Left lobe of liver (tissue), 2 donors: ENCODE measurements at regions not wholly inside any gene's neighbourhood (a gene's known extent, or its start where the extent isn't known, plus 50 kb on each side); places are given as distances from the start of the nearest gene placed in this dataset.
"Not testable (repeated sequence)": the region's sequence is repeated elsewhere in the genome, so short reads cannot be mapped to it uniquely, and the experiment has no call there.

Source experiments
- ATAC-seq: fragments of 200-7000 bp; cut with Tn5 transposase; one replicate; pipeline ENCODE4 v1.9.1; 2020; ENCODE audit warnings: mild to moderate bottlenecking, moderate library complexity
- DNase-seq: peaks from one replicate; pipeline ENCODE4 v3.0.0-alpha.2; 2020; ENCODE audit warnings: low spot score
- donor health status: DM: no; HTN: no; CAD: no; lungs with moderate emphysema.
- donor health status: DM: no; HTN: yes; CAD: no.

DNA sequence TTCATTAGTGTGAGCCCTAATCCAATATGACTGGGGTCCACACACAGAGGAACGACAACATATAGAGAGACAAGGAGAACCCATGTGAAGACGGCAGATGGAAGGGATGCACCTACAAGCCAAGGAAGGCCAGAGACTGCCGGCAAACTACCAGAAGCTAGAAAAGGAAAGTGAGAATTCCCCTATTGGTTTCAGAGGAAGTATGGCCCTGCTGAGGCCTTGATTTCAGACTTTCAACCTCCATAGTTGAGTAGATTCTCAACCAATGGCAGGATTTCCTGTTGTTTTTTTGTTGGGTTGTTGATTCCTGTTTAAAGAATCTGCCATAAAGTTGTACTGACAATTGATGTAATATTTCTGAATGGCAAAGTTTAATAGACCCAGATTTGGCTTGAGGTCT, 241.5 kb downstream of the SATB2 start:
- ATAC-seq (no peak), DNase-seq (no peak)

DNA sequence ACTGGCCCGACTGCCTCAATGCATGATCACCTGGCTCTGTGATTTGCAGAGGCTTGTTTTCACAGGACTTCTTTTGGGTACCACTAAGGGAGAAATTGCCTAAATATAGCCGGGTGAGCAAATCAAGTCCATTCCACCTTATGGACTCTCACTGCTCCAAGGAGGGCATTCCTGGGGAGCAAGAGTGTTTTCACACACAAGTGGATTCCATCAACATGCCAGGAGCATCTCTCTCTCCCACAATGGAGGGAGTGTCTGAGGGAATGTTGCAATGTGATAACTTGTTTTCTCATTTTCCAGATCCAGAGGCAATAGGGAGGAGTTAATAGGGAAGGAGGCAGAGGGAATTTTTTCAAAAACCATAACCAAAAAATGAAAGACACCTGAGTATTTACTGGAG, 250.7 kb downstream of the SATB2 start:
- no peak for ATAC-seq
- no peak for DNase-seq

DNA sequence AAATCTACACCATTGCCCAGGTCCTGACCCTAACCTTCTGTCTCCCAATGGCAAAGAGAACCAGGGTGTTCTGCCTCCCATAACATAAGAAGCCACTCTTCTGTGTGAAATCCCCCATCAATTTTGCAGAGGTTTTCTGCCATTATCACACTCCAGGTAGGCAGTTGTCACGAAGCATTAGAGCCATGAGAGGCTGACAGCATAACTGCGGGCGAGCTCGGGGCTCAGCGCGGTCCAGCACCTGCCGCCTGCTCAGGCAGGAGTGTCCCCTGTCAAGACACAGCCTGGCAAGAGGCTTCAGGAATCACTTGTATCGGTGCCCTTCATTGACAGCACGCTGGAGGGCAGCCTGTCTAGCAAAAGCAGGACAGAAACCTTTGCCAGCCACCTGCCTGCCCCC, 251.2 kb downstream of the SATB2 start:
- DNase-seq (no peak), ATAC-seq (no peak)

DNA sequence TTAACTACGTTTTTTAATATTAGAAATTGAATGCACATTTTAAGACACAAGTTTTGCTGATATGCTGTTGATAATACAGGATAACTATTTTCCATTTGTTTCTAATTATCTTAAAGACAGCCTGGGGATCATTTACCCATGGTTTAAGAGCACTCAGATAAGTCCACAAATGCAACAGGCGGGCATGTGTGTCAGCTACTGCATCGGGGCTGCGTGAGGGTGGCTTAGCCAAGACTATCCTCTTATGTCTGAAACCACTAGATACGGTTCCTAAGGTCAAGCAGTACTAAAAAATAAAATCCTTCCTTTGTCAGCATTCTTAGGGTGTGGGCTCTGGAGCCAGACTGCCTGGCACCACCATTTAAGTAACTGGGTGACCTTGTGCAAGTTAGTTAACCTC, 254.8 kb downstream of the SATB2 start:
- DNase-seq: no peak
- no peak for ATAC-seq

DNA sequence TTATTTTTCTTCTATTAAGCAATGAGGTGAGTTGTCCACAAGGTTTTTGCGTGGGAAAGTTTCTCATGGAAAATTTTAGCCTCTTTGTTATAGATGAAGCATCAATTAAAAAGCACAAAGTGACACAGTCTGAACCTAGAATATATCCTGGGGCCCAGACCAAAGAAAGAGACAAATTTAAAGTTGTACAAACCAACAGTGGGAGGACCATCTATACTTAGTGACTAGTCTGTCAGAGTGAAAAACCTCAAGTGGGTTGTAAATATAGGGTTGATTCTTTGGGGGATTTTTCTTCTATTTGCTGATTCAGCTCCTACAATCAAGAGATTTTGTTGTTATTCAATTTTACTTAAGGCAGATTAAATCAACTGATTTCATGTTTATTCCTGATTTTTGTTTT, 256.2 kb downstream of the SATB2 start:
- no peak for ATAC-seq
- no peak for DNase-seq

DNA sequence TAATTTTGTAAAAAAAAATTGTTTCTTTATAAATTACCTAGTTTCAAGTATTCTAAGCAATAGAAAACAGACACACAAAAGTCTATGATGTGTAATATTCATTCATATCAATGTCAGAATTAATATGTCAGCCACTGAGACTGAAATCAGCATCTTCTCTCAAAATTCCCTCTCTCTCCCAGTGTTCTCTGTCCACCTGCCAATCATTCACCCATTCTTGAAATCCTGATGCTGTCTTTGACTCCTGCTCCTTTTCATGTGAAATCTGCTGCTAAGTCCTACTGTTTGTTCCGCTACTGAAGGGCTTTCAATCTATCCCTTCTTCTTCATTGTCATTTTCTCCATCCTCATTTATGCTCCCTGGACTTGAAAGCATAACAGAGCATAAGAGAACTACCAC, 257.9 kb downstream of the SATB2 start:
- ATAC-seq: no peak
- no peak for DNase-seq

DNA sequence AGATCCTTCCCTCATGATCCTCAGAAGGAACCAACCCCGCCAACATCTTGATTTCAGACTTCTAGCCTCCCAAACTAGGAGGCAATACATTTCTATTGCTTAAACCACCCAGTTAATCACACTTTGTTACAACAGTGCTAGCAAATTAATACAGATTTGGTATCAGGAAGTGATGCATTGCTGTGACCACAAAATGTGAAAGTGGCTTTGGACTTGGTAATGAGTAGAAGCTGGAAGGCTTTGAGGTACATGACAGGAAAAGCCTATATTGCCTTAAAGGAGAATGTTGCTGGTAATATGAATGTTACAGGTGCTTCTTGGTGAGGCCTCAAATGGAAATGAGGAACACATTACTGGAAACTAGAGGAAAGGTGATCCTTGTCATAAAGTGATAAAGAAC, 260.3 kb downstream of the SATB2 start:
- no peak for DNase-seq
- no peak for ATAC-seq

DNA sequence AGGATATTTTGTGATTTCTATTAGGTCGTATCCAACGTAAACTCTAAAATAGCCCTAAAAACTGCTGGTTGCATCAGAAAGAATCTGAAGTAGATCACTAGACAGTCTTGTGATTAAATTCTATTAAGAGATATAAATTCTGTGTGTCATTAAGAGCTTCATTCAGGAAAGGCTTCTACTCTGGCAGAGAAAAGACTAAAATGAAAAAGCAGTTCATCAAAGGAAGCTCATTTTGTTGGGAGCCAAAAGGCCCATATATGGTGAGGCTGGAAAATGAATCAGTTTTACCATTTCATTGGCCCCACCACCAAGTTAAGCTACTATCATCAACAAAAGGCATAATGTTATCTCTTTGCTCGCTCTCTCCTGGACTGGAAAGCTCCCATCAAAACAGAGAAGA, 261.1 kb downstream of the SATB2 start:
- DNase-seq (no peak), ATAC-seq (no peak)

DNA sequence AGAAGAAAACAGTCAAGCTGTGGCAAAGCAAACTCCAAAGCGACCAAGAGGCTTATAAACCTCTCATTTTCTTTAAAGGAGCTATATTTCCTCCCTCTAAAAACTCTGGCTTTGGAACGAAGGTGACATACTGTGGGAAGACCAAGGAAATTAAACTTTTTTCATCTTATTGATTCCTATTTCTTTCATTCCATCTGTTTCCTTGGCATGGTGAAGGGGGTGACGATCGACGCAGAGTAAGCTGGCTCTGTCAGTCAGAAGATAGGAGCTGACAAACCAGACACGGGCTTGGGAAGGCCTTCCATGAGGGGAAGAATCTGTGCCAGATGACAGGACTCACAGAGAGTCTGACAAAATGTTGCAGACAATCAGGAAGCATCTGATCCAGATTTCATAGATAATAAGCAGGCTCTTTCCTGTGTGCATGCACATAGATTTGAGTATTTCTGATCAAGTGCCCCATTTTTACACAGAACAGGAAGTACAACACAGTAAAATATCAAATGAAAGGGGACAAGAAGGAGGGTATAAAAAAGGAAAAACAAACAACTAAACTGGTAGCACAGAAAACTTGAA, 261.7 kb downstream of the SATB2 start:
- no peak for ATAC-seq
- no peak for DNase-seq

DNA sequence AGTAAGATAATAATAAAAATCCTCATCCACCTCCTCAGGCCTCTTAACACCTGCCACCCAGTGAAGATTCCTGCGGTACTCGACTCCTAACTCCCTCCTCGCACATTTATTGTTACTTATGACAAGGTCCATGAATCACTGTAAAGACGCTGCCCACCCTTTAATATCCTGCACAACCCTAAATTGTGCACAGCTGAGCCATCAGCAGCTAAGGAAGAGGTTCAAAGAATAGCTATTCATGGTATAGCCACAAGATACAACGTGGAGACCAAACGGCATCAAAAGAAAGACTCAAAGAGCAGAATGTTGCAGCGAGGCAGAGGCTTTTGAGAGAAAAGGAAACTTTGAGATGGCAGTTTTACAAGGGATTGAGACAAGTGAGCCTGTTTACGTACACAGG, 266.3 kb downstream of the SATB2 start:
- DNase-seq: no peak
- no peak for ATAC-seq

DNA sequence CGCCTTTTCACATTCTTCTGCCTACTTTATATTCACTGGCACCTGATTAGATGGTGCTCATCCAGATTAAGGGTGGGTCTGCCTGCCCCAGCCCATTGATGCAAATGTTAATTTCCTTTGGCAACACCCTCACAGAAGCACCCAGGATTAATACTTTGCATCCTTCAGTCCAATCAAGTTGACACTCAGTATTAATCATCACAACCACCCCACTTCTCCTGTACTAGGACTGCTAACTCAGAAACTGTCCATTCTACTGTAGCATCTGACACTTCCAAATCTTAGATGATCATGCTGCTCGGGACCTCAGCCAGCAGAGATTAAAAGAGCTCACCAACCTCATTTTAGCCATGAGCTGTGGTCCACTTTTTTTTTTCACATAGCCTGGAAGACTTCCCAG, 268.5 kb downstream of the SATB2 start:
- DNase-seq (no peak), ATAC-seq (no peak)

DNA sequence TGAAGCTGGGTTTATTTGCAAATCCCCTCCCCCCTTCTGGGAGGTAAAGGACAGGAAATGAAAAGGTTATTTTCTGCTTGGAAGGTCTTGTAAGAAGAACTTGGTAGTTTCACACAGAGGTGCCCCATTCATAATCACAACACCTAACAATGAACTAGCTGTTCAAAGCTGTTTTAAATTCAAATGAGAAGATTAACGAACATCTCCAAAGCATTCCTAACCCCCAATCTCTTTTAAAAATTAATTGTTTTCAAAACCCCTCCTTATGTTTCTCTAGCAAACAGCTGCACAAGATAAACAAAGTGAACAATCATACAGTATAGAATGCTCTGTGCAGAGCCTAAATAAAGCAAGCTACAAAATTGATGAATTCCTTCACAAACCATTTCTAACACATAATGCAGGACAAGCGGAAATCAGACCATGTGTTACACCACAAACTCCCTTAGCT, 271.4 kb downstream of the SATB2 start:
- DNase-seq (no peak), ATAC-seq (no peak)

DNA sequence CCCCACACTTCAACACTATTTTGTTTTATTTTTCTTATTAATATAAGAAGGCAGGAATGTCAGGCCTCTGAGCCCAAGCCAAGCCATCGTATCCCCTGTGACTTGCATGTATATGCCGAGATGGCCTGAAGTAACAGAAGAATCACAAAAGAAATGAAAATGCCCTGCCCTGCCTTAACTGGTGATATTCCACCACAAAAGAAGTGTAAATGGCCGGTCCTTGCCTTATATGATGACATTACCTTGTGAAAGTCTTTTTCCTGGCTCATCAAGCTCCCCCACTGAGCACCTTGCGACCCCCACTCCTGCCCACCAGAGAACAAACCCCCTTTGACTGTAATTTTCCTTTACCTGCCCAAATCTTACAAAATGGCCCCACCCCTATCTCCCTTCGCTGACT, 272.6 kb downstream of the SATB2 start:
- not testable (repeated sequence) for DNase-seq, ATAC-seq

DNA sequence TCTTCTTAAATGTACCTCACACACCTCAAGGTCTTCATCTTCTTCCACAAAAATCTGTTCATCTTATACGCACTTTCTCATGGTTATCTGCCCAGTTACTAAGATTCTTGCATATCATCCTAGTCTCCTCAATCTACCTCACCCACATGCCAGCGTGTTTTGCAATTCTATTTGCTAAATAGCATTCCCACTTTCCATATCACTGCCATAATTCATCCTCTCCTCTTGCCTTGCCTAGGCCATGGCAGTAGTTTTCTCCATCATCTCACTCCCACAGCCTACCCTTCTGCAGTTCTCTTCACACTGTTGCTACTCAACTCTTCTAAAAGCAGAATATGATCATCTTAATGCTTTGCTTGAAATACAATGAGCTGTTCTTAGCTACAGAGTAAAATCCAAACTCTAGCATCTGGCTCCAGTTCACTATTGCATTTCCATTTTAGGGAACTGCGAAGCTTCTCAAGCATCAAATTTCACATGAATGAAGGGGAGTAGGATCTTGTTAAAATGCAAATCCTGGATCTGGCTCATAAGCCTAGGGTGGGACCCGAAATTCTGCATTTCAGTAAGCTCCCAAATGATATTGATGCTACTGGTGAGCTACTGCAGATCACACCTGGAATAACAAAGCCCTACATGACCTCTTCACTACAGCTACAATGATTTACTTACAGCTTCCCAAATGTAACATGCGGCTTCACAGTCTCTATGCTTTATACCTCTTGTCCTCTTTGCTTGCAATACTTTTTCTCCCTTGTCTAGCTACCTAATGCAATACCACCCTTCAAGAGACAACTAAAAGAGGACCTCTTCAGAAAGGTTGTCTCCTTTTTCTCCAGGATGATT, 293.9 kb downstream of the SATB2 start:
- DNase-seq: no peak
- ATAC-seq: no peak

DNA sequence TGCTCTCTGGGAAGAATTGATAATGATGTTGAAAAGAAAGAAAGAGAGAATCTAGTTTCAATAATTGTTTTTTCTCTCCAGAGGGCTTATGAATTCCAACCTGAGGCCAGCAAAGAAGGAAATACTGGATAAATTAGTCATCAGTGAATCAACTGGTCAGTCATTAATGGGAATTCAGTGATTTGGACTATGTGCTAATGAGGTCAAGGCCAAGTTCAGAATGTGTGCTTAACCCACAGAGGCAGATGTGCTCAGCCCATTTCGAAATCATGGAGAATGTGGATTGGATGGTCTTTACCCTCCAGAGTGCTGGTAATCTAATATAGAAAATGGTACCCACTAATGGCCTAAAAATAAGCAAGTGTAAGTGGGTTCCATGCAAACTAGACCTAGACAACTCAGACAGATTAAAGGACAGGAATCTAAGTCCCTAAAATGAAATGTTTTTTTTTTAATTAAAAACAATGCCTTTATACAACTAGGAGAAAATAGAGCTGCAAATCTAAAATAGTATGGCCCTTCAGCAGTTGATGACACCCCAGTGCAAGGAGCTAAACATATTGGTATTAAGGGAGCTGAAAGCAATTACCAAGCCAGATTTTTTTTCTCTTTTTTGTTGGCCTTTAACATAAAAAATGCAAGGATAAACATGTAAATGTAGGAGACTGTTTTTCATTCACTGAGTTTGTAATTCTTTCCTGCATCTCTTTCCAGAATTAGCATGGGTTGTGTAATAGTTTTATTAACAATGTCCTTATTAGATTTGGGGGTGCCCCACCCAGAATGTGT, 296.9 kb downstream of the SATB2 start:
- DNase-seq (no peak), ATAC-seq (no peak)

DNA sequence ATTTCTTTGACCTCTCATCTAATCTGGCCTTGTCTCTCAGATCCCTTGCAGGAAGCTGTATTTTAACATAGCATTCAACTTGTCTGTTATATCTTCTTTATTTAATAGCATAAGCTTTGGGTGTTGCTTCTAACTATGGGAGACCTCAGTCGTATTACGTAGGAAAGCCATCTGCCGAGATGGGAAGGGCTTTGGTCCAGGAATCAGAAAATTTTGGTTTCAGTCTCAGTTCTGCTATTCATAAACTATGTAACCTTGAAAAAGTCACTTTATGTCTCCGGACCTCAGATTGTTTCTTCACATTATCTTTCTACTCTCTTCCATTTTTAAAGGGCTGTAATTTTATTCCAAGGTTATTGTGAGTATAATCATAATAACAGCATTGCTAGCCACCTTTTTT, 297.7 kb downstream of the SATB2 start:
- no peak for ATAC-seq

DNA sequence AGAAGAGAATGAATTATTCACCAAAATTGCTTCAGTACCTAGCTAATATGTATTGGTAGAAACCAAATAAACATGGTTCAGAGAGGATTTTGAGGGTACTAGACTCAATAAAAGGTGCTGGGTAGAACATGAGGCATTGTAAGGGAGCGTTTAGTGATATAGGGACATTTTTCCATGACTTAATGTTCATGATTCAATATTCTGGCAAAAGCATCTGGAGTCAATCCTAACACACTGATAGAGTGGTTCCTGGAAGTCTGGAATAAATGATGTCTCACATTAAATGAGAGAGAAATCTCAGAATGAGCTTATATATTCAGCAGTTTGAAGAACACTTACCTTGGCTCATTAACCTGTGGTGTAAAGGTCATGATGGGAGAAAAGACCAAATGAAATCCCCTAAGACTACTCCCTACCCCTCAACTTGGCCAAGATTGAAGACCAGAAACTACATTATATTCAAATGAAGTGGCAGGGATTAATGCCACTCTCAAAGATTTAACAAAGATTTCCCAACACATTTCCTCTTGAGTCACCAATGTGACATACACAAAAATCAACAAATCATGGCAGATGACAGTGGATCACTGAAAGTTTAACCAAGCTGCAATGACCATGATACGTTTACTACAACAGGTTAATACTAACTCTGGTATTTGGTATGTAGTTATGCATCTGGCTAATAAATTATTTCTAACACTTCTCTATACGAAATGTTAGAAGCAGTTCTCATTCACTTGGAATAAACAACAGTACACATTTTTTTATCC, 309.5 kb downstream of the SATB2 start:
- ATAC-seq: no peak

More for the DNA sequence above, 297.7 kb downstream of the SATB2 start:
- DNase-seq: no peak

DNA sequence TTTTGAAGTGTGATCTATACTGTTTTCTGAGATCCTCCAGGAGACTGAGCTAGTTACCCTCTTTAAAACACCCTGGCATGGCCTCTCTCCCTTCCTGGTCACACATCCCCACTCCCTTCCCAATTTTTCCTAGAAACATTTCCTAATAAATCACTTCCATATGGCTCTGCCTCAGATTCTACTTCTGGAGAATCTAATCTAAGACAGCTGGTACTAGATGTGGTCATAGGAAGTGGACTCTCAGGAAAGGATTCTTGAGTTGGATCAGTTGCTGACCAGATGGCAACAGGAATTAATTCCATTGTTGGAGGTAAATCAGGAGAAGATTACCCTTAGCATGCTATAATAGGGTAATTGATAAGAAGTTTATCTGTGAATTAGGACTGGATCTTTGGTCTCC, 310.5 kb downstream of the SATB2 start:
- no peak for ATAC-seq
- no peak for DNase-seq

More for the DNA sequence above, 309.5 kb downstream of the SATB2 start:
- DNase-seq: no peak

DNA sequence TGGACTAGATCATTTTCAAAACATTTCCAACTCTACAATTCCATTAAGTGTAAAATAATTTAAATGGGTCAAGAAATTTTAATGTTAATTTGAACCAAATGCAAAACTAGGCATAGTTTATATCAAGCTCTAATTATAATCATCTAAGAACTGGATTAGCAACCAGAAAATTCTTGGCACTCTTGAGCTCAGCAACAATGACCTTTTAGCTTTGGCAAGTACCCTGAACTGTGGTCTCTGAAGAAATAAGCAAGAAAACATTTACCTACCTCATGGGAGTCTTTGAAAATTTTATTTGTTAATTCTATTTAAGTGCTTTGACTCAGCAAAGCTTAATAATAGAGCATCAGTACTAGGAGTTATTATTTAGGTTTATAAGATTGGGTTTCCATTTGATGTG, 313.2 kb downstream of the SATB2 start:
- ATAC-seq: no peak

DNA sequence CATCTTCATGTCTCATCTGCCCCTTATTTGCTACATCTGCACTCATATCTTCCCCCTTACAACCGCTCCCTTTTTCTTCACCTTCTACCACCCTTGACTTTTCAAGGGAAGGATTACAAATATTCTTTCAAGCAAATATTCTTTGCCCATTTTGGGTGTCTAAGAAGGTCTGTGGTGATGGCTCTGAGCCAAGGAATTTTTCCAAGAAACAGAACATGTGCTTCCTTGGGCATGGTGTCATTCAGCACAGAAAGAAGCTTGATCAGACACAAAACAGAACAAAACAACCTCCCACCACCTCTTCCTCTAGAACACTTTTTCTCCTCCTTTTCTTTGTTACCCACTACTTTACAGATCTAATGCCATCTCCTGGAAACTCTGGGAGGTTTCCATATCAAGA, 313.7 kb downstream of the SATB2 start:
- DNase-seq (no peak), ATAC-seq (no peak)

More for the DNA sequence above, 313.2 kb downstream of the SATB2 start:
- no peak for DNase-seq

DNA sequence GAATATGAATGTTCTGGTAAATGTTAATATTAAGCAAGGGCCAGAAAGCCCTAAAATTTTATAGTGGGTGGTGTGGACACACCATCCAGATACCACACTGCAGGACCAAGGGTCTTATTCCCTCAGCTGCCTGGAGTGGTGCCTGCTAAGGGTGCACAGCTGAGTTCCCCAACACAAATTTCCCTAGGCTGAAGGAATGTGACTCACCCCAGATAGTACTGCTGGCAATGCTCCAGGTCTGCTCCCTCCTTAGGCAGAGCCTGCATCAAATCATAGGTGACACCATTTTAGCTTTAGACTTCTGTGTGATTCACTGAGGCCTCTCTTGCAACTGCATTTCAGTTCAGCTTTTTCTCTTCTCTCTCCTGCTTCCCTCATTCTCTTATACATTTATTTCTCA, 321.1 kb downstream of the SATB2 start:
- DNase-seq: no peak
- ATAC-seq: no peak
